RWPE2 (cell line): ENCODE measurements at regions not wholly inside any gene's neighbourhood (a gene's known extent, or its start where the extent isn't known, plus 50 kb on each side); places are given as distances from the start of the nearest gene placed in this dataset.
"Not testable (repeated sequence)": the region's sequence is repeated elsewhere in the genome, so short reads cannot be mapped to it uniquely, and the experiment has no call there.

Experiments used
- ATAC-seq: fragments of 200-7000 bp; cut with Tn5 transposase; 3 replicates; pipeline ENCODE4 v1.9.1; 2021; ENCODE audit warnings: low read depth
- DNase-seq: peaks from one replicate; pipeline ENCODE4 v3.0.0-alpha.2; 2020; ENCODE audit warnings: low spot score
- H3K27ac ChIP-seq: fragments of 450-650 bp; 2 replicates; pipeline ENCODE4 v1.5.1; 2017; ENCODE audit warnings: mild to moderate bottlenecking; ENCODE audit not compliant: poor library complexity, severe bottlenecking
- H3K27me3 ChIP-seq: fragments of 250-450 bp; sonication (Bioruptor Pico); 2 replicates; pipeline ENCODE4 v1.5.1; 2021; ENCODE audit warnings: mild to moderate bottlenecking, moderate library complexity; ENCODE audit not compliant: insufficient read depth, poor library complexity, severe bottlenecking
- H3K36me3 ChIP-seq: fragments of 250-450 bp; sonication (Bioruptor Pico); 2 replicates; pipeline ENCODE4 v1.5.1; 2020; ENCODE audit warnings: low read depth, mild to moderate bottlenecking, moderate library complexity
- H3K4me1 ChIP-seq: fragments of 250-450 bp; sonication (Bioruptor Pico); 2 replicates; pipeline ENCODE4 v1.5.1; 2021; ENCODE audit warnings: mild to moderate bottlenecking, moderate library complexity; ENCODE audit not compliant: insufficient read depth, poor library complexity, severe bottlenecking
- H3K4me3 ChIP-seq: fragments of 250-450 bp; sonication (Bioruptor Pico); 2 replicates; pipeline ENCODE4 v1.5.1; 2021; ENCODE audit warnings: mild to moderate bottlenecking, moderate library complexity; ENCODE audit not compliant: severe bottlenecking
- H3K9me3 ChIP-seq: fragments of 250-450 bp; sonication (Bioruptor Pico); 2 replicates; pipeline ENCODE4 v1.5.1; 2021; ENCODE audit warnings: mild to moderate bottlenecking, moderate library complexity; ENCODE audit not compliant: severe bottlenecking
- TF ChIP-seq, protein P1 (sequence below): fragments of 450-650 bp; IDR thresholded peaks from one replicate; pipeline ENCODE4 v1.5.1; 2017; ENCODE audit warnings: mild to moderate bottlenecking, moderate library complexity; ENCODE audit not compliant: poor library complexity, severe bottlenecking

DNA sequence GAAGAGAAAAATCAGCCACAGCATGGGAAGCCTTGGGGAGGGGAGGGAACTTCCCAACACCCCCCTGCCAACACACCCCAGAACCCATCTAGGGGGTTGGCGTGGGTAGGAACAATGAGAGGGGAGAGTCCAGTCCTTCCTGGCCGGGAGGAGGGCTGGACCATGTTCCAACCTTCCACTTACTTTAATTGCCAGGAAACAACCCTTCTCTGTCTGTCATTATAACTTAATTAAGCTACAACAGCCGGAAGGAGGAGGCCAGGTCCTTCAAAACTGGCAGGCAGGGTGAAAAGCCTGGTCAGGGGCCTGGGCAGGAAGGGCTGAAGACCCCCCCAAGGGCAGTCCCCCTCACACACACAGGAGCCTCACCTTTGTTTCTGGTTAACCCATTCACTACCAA, 447.0 kb downstream of the SOX9 start:
- Histone ChIP-seq H3K4me3 (no peak overlapping the region), H3K27me3 (no peaks in the 10 kb centered on the region), H3K36me3 (no peaks in the 10 kb centered on the region), H3K9me3 (no peaks in the 10 kb centered on the region), H3K27ac (no peak overlapping the region), H3K4me1 (peaks cover 4% of the 10 kb centered on the region)
- no peak for DNase-seq
- TF ChIP-seq, protein P1, sequence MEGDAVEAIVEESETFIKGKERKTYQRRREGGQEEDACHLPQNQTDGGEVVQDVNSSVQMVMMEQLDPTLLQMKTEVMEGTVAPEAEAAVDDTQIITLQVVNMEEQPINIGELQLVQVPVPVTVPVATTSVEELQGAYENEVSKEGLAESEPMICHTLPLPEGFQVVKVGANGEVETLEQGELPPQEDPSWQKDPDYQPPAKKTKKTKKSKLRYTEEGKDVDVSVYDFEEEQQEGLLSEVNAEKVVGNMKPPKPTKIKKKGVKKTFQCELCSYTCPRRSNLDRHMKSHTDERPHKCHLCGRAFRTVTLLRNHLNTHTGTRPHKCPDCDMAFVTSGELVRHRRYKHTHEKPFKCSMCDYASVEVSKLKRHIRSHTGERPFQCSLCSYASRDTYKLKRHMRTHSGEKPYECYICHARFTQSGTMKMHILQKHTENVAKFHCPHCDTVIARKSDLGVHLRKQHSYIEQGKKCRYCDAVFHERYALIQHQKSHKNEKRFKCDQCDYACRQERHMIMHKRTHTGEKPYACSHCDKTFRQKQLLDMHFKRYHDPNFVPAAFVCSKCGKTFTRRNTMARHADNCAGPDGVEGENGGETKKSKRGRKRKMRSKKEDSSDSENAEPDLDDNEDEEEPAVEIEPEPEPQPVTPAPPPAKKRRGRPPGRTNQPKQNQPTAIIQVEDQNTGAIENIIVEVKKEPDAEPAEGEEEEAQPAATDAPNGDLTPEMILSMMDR, result no peak
- ATAC-seq, result no peak

DNA sequence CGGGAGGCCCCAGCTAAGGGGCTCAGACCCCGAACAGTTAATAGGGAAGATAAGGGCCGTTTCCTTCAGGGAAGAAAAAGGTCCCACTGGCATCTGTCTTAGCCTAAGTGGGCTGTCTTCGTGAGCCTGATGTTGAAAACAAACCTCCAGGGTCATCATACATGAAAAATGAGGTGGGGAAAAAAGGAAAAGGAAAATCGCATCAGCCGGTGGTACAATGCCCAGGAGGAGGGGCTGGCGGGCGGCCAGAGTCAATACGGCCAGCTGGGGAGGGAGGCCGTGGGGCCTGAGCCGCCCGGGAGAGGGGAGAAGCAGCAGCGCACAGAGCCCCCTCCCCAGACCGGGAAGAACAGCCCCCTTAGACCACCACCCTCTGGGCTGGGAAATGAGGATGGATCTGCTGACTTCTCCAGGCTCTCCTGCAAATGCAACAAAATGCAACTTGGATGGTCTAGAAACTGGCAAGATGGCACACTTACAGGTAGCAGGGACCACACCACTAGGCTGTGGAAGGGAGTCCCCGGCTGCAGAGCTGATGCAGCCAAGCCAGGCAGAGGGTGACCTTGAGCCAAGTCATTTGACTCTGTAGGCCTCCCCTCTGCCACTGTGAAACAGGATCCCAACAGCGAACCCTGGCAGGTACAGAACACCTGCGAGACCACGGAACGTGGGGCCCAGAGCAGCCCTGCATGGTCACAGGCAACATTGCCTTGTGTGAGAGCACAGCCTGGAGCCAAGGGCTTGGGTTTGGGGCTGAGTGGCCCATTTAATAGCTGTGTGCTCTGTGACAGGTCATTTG, 448.5 kb downstream of the SOX9 start:
- no peak; the same call in 2 of the 3 replicates for ATAC-seq
- TF ChIP-seq, protein P1, result no peak
- no peaks in the 10 kb centered on the region for H3K36me3 ChIP-seq
- H3K27ac ChIP-seq, result no peak overlapping the region
- no peaks in the 10 kb centered on the region for H3K9me3 ChIP-seq
- H3K4me3 ChIP-seq, result no peak overlapping the region
- H3K27me3 ChIP-seq, result no peaks in the 10 kb centered on the region
- no peaks in the 10 kb centered on the region for H3K4me1 ChIP-seq
- DNase-seq, result no peak

DNA sequence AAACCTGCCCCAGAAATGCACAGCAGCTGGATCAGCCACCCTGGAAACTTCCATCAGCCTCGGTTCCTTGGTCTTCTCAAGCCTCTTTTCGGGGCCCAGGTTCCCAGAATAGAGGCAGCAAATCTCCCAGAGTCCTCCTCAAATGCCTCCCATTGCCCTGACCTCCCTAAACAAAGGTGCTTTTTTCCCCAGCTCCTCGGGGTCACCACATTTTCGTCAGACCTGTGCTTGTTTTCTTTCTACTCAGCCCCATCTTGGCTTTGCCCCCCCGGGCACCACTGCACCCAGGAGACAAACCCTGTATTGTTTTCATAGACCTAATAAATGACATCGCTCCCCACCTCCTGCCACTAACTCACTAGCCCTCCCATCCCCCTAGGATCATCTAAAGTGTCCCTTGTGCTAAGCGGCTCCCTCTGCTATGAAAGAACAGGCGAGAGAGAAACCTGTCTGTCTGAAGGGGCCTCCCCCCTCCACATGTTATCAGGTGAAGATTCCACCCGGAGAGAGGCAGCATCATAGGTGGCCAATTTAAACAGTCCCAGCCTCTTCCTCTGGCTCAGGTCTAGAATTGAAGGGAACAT, 451.1 kb downstream of the SOX9 start:
- Histone ChIP-seq H3K36me3 (0 out of 2 replicates have a peak, but pooled peaks cover under 1% of the 10 kb centered on the region), H3K9me3 (no peaks in the 10 kb centered on the region), H3K27ac (no peak overlapping the region), H3K4me3 (no peak overlapping the region), H3K4me1 (no peaks in the 10 kb centered on the region), H3K27me3 (no peaks in the 10 kb centered on the region)
- ATAC-seq (no peak), DNase-seq (no peak)
- TF ChIP-seq, protein P1, result no peak

DNA sequence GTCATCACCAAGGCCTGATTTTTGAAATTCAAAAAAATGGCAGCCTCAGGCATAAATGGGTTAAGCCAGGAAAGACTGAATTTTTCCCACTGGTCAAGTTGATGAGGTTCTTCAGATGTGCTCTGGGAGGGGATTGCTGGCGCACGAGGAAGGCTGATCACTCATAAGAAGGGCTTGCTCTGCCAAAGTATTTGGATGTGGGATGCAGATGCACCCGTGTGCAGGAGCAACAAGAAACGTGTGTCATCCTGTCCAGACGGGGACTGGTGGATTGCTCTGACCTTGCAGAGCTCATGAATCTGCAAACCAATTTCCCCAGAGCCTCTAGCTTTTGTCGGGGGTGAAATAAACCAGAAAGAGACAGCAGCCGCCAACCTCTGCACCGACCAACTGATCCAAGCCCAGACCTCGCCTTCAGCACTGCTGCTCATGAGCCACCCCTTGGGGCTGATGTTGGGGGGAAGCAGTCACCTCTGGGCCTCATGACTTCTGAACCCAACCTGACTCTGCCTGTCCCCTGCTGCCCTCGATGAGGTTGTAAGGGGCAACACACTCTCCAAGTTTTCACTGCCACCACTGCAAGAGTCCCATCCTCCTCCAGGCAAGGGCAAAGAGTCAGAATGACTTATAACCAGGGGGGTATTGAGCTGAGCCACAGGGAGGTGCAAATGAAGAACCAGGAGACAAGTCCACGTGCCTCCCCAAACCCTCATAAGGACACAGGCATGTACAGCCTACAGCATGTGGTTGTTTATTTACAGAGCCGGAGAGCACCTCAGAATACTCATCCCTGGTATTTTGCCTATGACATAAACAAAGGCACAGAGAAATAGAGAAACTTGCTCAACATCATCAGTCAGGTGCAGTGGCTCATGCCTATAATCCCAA, 452.0 kb downstream of the SOX9 start:
- Histone ChIP-seq H3K4me3 (no peak overlapping the region), H3K27ac (no peak overlapping the region), H3K27me3 (no peaks in the 10 kb centered on the region), H3K9me3 (no peaks in the 10 kb centered on the region), H3K36me3 (peaks cover 7% of the 10 kb centered on the region; the same call in 1 of the 2 replicates), H3K4me1 (no peaks in the 10 kb centered on the region)
- DNase-seq (no peak), ATAC-seq (no peak)
- TF ChIP-seq, protein P1, result no peak

DNA sequence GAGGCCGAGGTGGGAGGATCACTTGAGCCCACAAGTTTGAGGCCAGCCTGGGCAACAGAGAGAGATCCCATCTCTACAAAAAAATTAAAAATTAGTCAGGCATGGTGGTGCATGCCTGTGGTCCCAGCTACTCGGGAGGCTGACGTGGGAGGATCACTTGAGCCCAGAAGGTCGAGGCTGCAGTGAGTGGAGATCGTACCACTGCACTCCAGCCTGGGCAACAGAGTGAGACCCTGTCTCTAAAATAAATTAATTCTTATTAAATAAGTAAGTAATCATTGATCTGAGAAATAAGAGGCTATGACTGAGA, 452.6 kb downstream of the SOX9 start:
- not testable (repeated sequence) for ATAC-seq, DNase-seq, H3K27me3 ChIP-seq, H3K9me3 ChIP-seq, H3K27ac ChIP-seq, H3K4me1 ChIP-seq, H3K4me3 ChIP-seq
- peaks cover 11% of the 10 kb centered on the region; the same call in 1 of the 2 replicates for H3K36me3 ChIP-seq
